H7 (cell line): ENCODE measurements at regions not wholly inside any gene's neighbourhood (a gene's known extent, or its start where the extent isn't known, plus 50 kb on each side); places are given as distances from the start of the nearest gene placed in this dataset.

Experiments used
- DNase-seq: peaks from one replicate; pipeline ENCODE4 v3.0.0; 2012
- H3K27me3 ChIP-seq: 2 replicates; pipeline ENCODE4 v1.6.0; 2011; ENCODE audit warnings: mild to moderate bottlenecking, low read length; ENCODE audit not compliant: control insufficient read depth, insufficient read depth
- H3K36me3 ChIP-seq: replicated peaks from 2 replicates; pipeline ENCODE4 v1.5.1; 2011; ENCODE audit warnings: low read length; ENCODE audit not compliant: control insufficient read depth, insufficient read depth
- H3K4me3 ChIP-seq: 2 replicates; pipeline ENCODE4 v1.5.1; 2011; ENCODE audit warnings: low read depth, mild to moderate bottlenecking, control low read depth, low read length, moderate library complexity; ENCODE audit not compliant: insufficient read depth

DNA sequence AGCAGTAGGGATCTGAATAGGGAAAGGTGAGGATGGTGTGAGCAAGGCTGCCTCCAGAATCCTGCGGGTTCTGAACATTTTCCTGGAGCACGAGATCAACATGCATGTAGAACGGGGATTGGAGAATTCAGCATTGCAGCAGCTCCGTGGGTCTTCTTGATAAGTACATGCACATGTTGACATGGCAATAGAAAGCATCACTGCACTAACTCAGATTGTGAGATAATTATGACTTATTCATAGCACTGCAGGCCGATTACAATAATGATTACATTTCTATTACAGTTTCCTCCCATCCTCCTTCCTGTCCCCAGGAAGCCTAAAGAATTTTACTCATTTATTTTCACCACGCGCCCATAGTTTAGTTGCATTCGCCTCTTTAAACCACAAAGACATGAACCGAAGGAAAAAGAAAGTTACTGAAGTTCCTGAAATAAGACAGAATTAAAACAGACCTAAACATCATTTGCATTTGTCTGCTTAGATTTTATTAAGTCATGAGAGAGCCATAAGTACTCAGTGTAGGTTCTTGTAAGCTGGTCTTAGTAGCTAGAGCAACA, 61.3 kb upstream of the ARX start:
- H3K36me3 ChIP-seq = no peaks in the 10 kb centered on the region
- DNase-seq = no peak
- H3K27me3 ChIP-seq = no peaks in the 10 kb centered on the region
- H3K4me3 ChIP-seq = no peak overlapping the region

DNA sequence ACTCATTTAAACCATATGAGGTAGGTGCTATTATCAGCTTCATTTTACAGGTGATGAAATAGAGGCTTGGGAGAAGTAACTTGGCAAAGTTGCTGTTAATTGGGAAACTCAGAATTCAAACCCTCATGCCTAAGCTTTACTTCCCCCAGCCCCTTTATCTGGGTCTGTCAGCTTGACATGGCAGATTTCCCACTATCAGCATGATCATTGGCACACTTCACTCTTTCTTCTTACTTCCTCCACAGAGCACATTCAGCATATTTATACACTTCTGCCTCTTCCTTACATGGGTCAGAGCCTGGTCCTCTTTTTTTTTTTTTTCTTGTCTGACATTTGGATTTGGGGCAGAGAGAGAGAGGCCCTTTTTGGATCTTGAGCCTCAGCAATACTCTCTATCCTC, 56.5 kb upstream of the ARX start:
- Histone ChIP-seq H3K4me3 (no peak overlapping the region), H3K36me3 (no peaks in the 10 kb centered on the region), H3K27me3 (no peaks in the 10 kb centered on the region)
- DNase-seq = no peak

DNA sequence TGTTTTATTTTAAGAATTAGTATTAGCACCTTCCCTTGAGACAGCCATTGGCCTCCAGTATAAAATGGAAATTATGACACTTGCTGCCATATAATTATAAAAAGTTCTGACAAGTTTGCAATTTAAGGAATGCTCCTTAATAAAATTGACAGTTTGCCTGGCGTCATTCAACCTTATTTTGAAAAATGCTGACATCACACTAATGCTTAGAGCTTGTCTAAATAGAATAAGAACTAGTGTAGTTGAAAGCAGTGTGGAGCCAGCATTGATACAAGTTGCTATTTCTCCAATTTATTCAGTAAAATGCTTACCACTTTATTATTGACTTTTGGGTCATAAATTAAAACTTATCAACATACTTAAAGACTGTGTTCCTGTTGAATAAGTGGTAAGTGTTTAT, 54.3 kb upstream of the ARX start:
- DNase-seq = no peak
- no peaks in the 10 kb centered on the region for H3K36me3 ChIP-seq
- no peak overlapping the region for H3K4me3 ChIP-seq
- no peaks in the 10 kb centered on the region for H3K27me3 ChIP-seq

DNA sequence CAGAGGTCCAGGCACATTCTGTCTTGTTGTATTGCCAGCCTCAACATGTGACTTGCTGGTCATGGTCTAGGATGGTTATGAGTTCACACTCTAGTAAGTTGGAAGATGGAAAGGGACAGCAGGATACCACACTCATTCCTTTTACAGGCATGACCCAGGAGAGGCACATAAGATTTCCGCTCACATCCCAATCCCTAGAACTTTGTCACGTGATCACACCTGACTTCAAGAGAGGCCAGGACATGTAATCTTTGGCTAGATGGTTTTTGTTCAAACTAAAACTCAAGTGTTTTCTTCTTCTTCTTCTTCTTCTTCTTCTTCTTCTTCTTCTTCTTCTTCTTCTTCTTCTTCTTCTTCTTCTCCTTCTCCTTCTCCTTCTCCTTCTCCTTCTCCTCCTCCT, 53.4 kb upstream of the ARX start:
- no peaks in the 10 kb centered on the region for H3K36me3 ChIP-seq
- H3K4me3 ChIP-seq = no peak overlapping the region
- DNase-seq = no peak
- no peaks in the 10 kb centered on the region for H3K27me3 ChIP-seq

DNA sequence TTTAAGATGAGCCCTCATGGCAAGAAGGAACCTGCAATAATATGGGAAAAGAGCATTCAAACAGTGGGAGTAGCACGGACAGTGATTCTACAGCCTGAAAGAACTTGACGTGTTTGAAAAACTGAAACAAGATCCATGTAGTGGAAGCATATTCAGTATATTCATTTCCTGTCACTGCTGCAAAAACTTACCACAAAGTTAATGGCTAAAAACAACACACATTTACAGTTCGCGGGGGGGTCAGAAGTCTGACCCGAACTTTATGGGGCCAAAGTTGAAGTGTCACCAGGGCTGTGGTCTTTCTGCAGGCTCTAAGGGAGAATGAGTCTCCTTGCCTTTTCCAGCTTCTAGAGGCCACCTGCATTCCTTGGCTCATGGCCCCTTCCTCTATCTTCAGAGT, 52.6 kb upstream of the ARX start:
- Histone ChIP-seq H3K4me3 (no peak overlapping the region), H3K36me3 (no peaks in the 10 kb centered on the region), H3K27me3 (no peaks in the 10 kb centered on the region)
- no peak for DNase-seq

DNA sequence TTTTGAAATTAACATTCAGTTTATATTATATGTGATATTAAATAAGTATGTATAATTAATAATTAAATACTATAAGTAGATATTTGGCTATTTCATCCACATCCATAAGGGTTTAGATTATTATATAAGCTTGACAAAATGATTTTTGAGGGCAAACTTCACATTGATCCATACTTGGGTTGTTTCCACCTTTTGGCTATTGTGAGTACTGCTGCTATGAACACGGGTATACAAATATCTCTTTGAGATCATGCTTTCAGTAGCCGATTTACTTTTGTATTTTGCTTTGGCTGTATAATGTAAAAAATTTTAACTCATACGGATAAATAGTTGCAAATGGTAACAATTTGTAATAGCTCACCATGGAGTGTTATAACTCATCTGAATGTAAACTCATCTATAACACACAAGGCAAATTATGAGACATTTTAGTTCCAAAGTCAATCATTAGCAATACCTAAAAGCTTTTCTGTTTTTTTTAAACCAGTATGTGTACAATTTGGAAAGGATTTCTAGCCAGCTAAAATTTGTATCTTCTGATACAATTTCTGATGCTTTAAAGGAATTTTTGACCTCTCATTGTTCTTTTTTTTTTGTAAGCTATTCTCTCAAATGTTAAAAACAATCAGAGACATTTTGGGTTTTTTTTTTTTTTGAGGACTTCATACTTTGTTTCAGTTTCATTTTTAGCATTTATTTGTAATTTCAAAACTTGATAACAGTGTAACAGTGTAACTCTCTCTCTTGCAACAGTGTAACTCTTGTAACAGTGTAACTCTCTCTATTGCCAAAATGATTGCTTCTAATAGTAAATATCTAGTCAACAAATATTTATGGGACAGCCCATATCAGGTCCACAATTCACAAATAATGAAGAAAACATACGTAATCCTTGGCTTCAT, 51.8 kb upstream of the ARX start:
- DNase-seq = no peak
- H3K36me3 ChIP-seq = no peaks in the 10 kb centered on the region
- H3K27me3 ChIP-seq = no peaks in the 10 kb centered on the region
- H3K4me3 ChIP-seq = no peak overlapping the region

DNA sequence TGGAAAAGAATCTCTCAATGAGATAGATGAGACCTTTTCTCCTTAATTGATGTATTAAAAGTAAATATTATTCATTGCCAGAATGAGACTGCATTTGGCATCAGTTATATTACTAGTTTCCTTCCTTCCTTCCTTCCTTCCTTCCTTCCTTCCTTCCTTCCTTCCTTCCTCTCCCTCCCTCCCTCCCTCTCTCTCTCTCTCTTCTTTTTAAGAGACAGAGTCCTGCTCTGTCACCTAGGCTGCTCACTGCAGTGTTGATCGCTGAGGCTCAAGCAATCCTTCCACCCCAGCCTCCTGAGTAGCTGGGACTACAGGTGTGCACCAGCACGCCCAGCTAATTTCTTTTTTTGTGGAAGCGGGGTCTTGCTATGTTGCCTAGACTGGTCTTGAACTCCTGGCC, 50.4 kb upstream of the ARX start:
- H3K27me3 ChIP-seq = no peaks in the 10 kb centered on the region
- no peak overlapping the region for H3K4me3 ChIP-seq
- no peak for DNase-seq
- no peaks in the 10 kb centered on the region for H3K36me3 ChIP-seq
